WTC11 (cell line): ENCODE measurements at regions not wholly inside any gene's neighbourhood (a gene's known extent, or its start where the extent isn't known, plus 50 kb on each side); places are given as distances from the start of the nearest gene placed in this dataset. TPM values are rescaled to one million over a fixed set of nuclear protein-coding genes. Genes with fewer than 3 reads are reported as not detected.

Experiments used
- ATAC-seq: fragments of 200-7000 bp; cut with Tn5 transposase; 2 replicates; pipeline ENCODE4 v1.10.0; 2021; ENCODE audit warnings: mild to moderate bottlenecking, moderate library complexity
- CTCF ChIA-PET: fragments of 300-600 bp; sonication (Branson Sonifier 250); formaldehyde crosslinking; loops from one replicate; lab custom pipeline; 2021; ENCODE audit warnings: antibody characterized with exemption; lab: Charles Lee
- POLR2A ChIA-PET: fragments of 350-600 bp; sonication (Branson Sonifier 250); formaldehyde crosslinking; loops from one replicate; lab custom pipeline; 2021; ENCODE audit warnings: antibody characterized with exemption; lab: Charles Lee
- DNase-seq: peaks from one replicate; pipeline ENCODE4 v3.0.0; 2021; ENCODE audit warnings: low spot score
- H3K27ac Mint-ChIP-seq: 2 replicates; pipeline ENCODE4 v1.8.0; 2021; ENCODE audit warnings: mixed read lengths
- H3K27me3 Mint-ChIP-seq: 2 replicates; pipeline ENCODE4 v1.8.0; 2021; ENCODE audit warnings: low read depth, mild to moderate bottlenecking, moderate library complexity, mixed read lengths
- H3K36me3 Mint-ChIP-seq: 2 replicates; pipeline ENCODE4 v1.8.0; 2021; ENCODE audit warnings: mixed read lengths
- H3K4me1 Mint-ChIP-seq: 2 replicates; pipeline ENCODE4 v1.8.0; 2022; ENCODE audit warnings: mixed read lengths
- H3K4me3 Mint-ChIP-seq: 2 replicates; pipeline ENCODE4 v1.8.0; 2021; ENCODE audit warnings: mild to moderate bottlenecking, moderate library complexity, mixed read lengths
- H3K9me3 Mint-ChIP-seq: 2 replicates; pipeline ENCODE4 v1.8.0; 2021; ENCODE audit warnings: mixed read lengths
- AR ChIP-seq: fragments of 250-450 bp; sonication (Bioruptor Pico); IDR thresholded peaks from 2 replicates; pipeline ENCODE4 v1.9.0; 2021; ENCODE audit warnings: mild to moderate bottlenecking
- ATF2 ChIP-seq: sonication (generic); formaldehyde crosslinking; IDR thresholded peaks from 2 replicates; pipeline ENCODE4 v1.8.1; 2022; ENCODE audit warnings: low read depth, missing genetic modification reagents, borderline replicate concordance
- E2F4 ChIP-seq: sonication (generic); formaldehyde crosslinking; IDR thresholded peaks from 2 replicates; pipeline ENCODE4 v1.8.1; 2022; ENCODE audit warnings: low read depth, mild to moderate bottlenecking, moderate library complexity, missing genetic modification reagents, borderline replicate concordance
- EMX1 ChIP-seq: fragments of 250-450 bp; sonication (Bioruptor Pico); IDR thresholded peaks from 2 replicates; pipeline ENCODE4 v1.8.0; 2021; ENCODE audit warnings: mild to moderate bottlenecking
- FOXJ3 ChIP-seq: sonication (generic); formaldehyde crosslinking; IDR thresholded peaks from 2 replicates; pipeline ENCODE4 v1.9.0; 2021; ENCODE audit warnings: missing genetic modification reagents, mild to moderate bottlenecking, borderline replicate concordance
- JAZF1 ChIP-seq: fragments of 250-450 bp; sonication (Bioruptor Pico); IDR thresholded peaks from 2 replicates; pipeline ENCODE4 v1.9.0; 2021; ENCODE audit warnings: moderate library complexity, mild to moderate bottlenecking, inconsistent platforms
- MLX ChIP-seq: sonication (generic); formaldehyde crosslinking; IDR thresholded peaks from 2 replicates; pipeline ENCODE4 v1.8.1; 2023; ENCODE audit warnings: mild to moderate bottlenecking, missing genetic modification reagents, moderate library complexity
- NFE2L1 ChIP-seq: sonication (generic); formaldehyde crosslinking; IDR thresholded peaks from 2 replicates; pipeline ENCODE4 v1.8.1; 2023; ENCODE audit warnings: missing genetic modification reagents
- NFYB ChIP-seq: sonication (generic); formaldehyde crosslinking; conservative IDR thresholded peaks from 2 replicates; pipeline ENCODE4 v1.8.0; 2022; ENCODE audit warnings: low read depth, missing genetic modification reagents
- NR1H2 ChIP-seq: sonication (generic); formaldehyde crosslinking; IDR thresholded peaks from 2 replicates; pipeline ENCODE4 v1.9.0; 2021; ENCODE audit warnings: mild to moderate bottlenecking, moderate library complexity, missing genetic modification reagents
- ZBTB43 ChIP-seq: sonication (generic); formaldehyde crosslinking; IDR thresholded peaks from 2 replicates; pipeline ENCODE4 v1.8.1; 2023; ENCODE audit warnings: mild to moderate bottlenecking, missing genetic modification reagents
- ZNF281 ChIP-seq: sonication (generic); formaldehyde crosslinking; IDR thresholded peaks from 2 replicates; pipeline ENCODE4 v1.8.0; 2023; ENCODE audit warnings: mild to moderate bottlenecking, missing genetic modification reagents
- ZNF671 ChIP-seq: fragments of 250-450 bp; sonication (Bioruptor Pico); IDR thresholded peaks from 2 replicates; pipeline ENCODE4 v1.8.0; 2021; ENCODE audit warnings: mild to moderate bottlenecking
- microRNA-seq: library from miRNA; unstranded; fragments of <30 nt; microRNA quantifications from one replicate; pipeline ENCODE4 v1.2.0, GENCODE V29; 2022; ENCODE audit warnings: borderline number of aligned reads

GRCh38 chr14:28709571-28710305 lies 56.8 kb upstream of the FOXG1 start:
- no peak for TF ChIP-seq ATF2 (CRISPR knock-in tag)
- no peak for TF ChIP-seq ZBTB43 (CRISPR knock-in tag)
- no peak for TF ChIP-seq MLX (CRISPR knock-in tag)
- TF ChIP-seq EMX1 (CRISPR knock-in tag): no peak
- no peak for TF ChIP-seq NFE2L1
- no peak for TF ChIP-seq AR (CRISPR knock-in tag)
- TF ChIP-seq ZNF671 (CRISPR knock-in tag): no peak
- no peak for TF ChIP-seq E2F4 (CRISPR knock-in tag)
- no peak for TF ChIP-seq NR1H2
- no peak for TF ChIP-seq FOXJ3
- TF ChIP-seq JAZF1 (CRISPR knock-in tag): no peak
- no peak for TF ChIP-seq ZNF281 (CRISPR knock-in tag)
- TF ChIP-seq NFYB (CRISPR knock-in tag): no peak
- TF ChIP-seq, all 79 proteins: peak for 0
- DNase-seq (no peak), ATAC-seq (peak; percentile 67; the same call in 1 of the 2 replicates)
- H3K9me3 Mint-ChIP-seq: peaks cover 3% of the 10 kb centered on the region; the same call in 1 of the 2 replicates
- ChIA-PET CTCF (no interaction called here), POLR2A (no interaction called here)
- no peak overlapping the region for H3K27ac Mint-ChIP-seq
- peaks cover 2% of the 10 kb centered on the region; the same call in 1 of the 2 replicates for H3K27me3 Mint-ChIP-seq
- no peaks in the 10 kb centered on the region for H3K36me3 Mint-ChIP-seq
- H3K4me1 Mint-ChIP-seq: no peaks in the 10 kb centered on the region
- no peak overlapping the region for H3K4me3 Mint-ChIP-seq

Small RNA genes in the stretch of these regions (microRNA-seq; reads per million reads assigned to microRNA genes)
- gene MIR3171 (not detected), gene MIR4307 (not detected)
